RWPE1 (cell line): ENCODE measurements at regions not wholly inside any gene's neighbourhood (a gene's known extent, or its start where the extent isn't known, plus 50 kb on each side); places are given as distances from the start of the nearest gene placed in this dataset.

ENCODE experiments used
- CTCF ChIA-PET: fragments of 350-600 bp; sonication (Branson Sonifier 250); formaldehyde crosslinking; extraction: SDS; loops from one replicate; lab custom pipeline; 2021; lab: Yijun Ruan, JAX
- POLR2A ChIA-PET: fragments of 400-600 bp; formaldehyde crosslinking; extraction: SDS; loops from one replicate; lab custom pipeline; 2020; ENCODE audit warnings: antibody characterized with exemption; ENCODE audit not compliant: low non-redundant PET; lab: Yijun Ruan, JAX
- DNase-seq: peaks from one replicate; pipeline ENCODE4 v3.0.0; 2012; ENCODE audit warnings: low spot score
- H3K27ac ChIP-seq: fragments of 450-650 bp; 2 replicates; pipeline ENCODE4 v1.5.1; 2017
- CTCF ChIP-seq: fragments of 450-650 bp; conservative IDR thresholded peaks from 2 replicates; pipeline ENCODE4 v1.5.1; 2017; ENCODE audit warnings: low read depth, mild to moderate bottlenecking

GRCh38 chr5:136521696-136522095 lies 156.4 kb upstream of the TRPC7 start:
- CTCF ChIA-PET: interaction anchor here (0.9 kb wide), 1 partner anchor 19 kb away, joined by 4 read pairs; no protein-coding TSS in a partner anchor
- no peak overlapping the region for H3K27ac ChIP-seq
- no peak for DNase-seq
- POLR2A ChIA-PET: no interaction called here
- no peak for TF ChIP-seq CTCF

- H3K27ac ChIP-seq: no peak overlapping the region
- DNase-seq: peak; percentile 20
- POLR2A ChIA-PET: no interaction called here
- CTCF ChIA-PET: interaction anchor here (0.7 kb wide), 1 partner anchor 559 kb away, joined by 3 read pairs; no protein-coding TSS in a partner anchor
- no peak for TF ChIP-seq CTCF
Observed at GRCh38 chr5:136518814-136519213, 153.5 kb upstream of the TRPC7 start.

- no peak for DNase-seq
- H3K27ac ChIP-seq: no peak overlapping the region
- CTCF ChIA-PET: no interaction called here
- no peak for TF ChIP-seq CTCF
- POLR2A ChIA-PET: no interaction called here
Observed at GRCh38 chr5:136518174-136518573, 152.8 kb upstream of the TRPC7 start.

- no peak for TF ChIP-seq CTCF
- POLR2A ChIA-PET: no interaction called here
- CTCF ChIA-PET: no interaction called here
- no peak overlapping the region for H3K27ac ChIP-seq
- no peak for DNase-seq
Observed at GRCh38 chr5:136517755-136518154, 152.4 kb upstream of the TRPC7 start.

- TF ChIP-seq CTCF: no peak
- DNase-seq: no peak
- ChIA-PET POLR2A (no interaction called here), CTCF (interaction anchor here (0.6 to 0.7 kb wide), 4 partner anchors 9 to 670 kb away, joined by 3 to 5 read pairs (median 4); no protein-coding TSS in a partner anchor)
- H3K27ac ChIP-seq: no peak overlapping the region
Observed at GRCh38 chr5:136516637-136517036, 151.3 kb upstream of the TRPC7 start.

- no peak for DNase-seq
- CTCF ChIA-PET: interaction anchor here (0.7 kb wide), 2 partner anchors 959 to 1235 kb away, joined by 3 read pairs; no protein-coding TSS in a partner anchor
- no peak for TF ChIP-seq CTCF
Observed at GRCh38 chr5:136513430-136513829, 148.1 kb upstream of the TRPC7 start.

GRCh38 chr5:136511046-136511445 lies 145.7 kb upstream of the TRPC7 start:
- no peak for TF ChIP-seq CTCF
- CTCF ChIA-PET: no interaction called here
- peak; percentile 14 for DNase-seq

More at GRCh38 chr5:136513430-136513829, 148.1 kb upstream of the TRPC7 start:
- POLR2A ChIA-PET: no interaction called here
- no peak overlapping the region for H3K27ac ChIP-seq

More at GRCh38 chr5:136511046-136511445, 145.7 kb upstream of the TRPC7 start:
- no peak overlapping the region for H3K27ac ChIP-seq
- POLR2A ChIA-PET: no interaction called here
